Stimulated activated CD4-positive, alpha-beta T cell treated with anti-CD3 and anti-CD28 coated beads, Interleukin-2, amount 100 ng/mL, for 4 hours (primary cell): ENCODE measurements at regions not wholly inside any gene's neighbourhood (a gene's known extent, or its start where the extent isn't known, plus 50 kb on each side); places are given as distances from the start of the nearest gene placed in this dataset.
"Not testable (repeated sequence)": the region's sequence is repeated elsewhere in the genome, so short reads cannot be mapped to it uniquely, and the experiment has no call there.

ENCODE experiments used
- DNase-seq: peaks from one replicate; pipeline ENCODE4 v3.0.0-alpha.2; 2020; ENCODE audit warnings: low read depth

GRCh38 chr16:79864032-79864780 lies 263.7 kb upstream of the MAF start:
- DNase-seq: no peak

- DNase-seq: no peak
Measured at GRCh38 chr16:79863128-79864031, 262.8 kb upstream of the MAF start.

GRCh38 chr16:79862601-79863000 lies 262.1 kb upstream of the MAF start:
- DNase-seq: no peak

GRCh38 chr16:79856581-79856980 lies 256.0 kb upstream of the MAF start:
- no peak for DNase-seq

- no peak for DNase-seq
Measured at GRCh38 chr16:79850348-79850747, 249.8 kb upstream of the MAF start.

GRCh38 chr16:79849119-79849518 lies 248.6 kb upstream of the MAF start:
- DNase-seq: no peak

- no peak for DNase-seq
Measured at GRCh38 chr16:79848719-79849118, 248.2 kb upstream of the MAF start.

GRCh38 chr16:79847569-79847968 lies 247.0 kb upstream of the MAF start:
- DNase-seq: no peak

- no peak for DNase-seq
Measured at GRCh38 chr16:79847101-79847500, 246.6 kb upstream of the MAF start.

GRCh38 chr16:79845734-79846135 lies 245.2 kb upstream of the MAF start:
- no peak for DNase-seq

GRCh38 chr16:79845033-79845733 lies 244.6 kb upstream of the MAF start:
- no peak for DNase-seq

- DNase-seq: no peak
Measured at GRCh38 chr16:79844603-79845002, 244.1 kb upstream of the MAF start.

GRCh38 chr16:79843631-79844043 lies 243.1 kb upstream of the MAF start:
- DNase-seq: no peak

GRCh38 chr16:79843145-79843544 lies 242.6 kb upstream of the MAF start:
- no peak for DNase-seq

GRCh38 chr16:79842197-79842596 lies 241.7 kb upstream of the MAF start:
- no peak for DNase-seq

GRCh38 chr16:79839466-79840341 lies 239.2 kb upstream of the MAF start:
- no peak for DNase-seq

GRCh38 chr16:79838496-79839259 lies 238.1 kb upstream of the MAF start:
- DNase-seq: no peak

GRCh38 chr16:79836144-79836543 lies 235.6 kb upstream of the MAF start:
- DNase-seq: no peak

- no peak for DNase-seq
Measured at GRCh38 chr16:79835194-79835593, 234.7 kb upstream of the MAF start.

GRCh38 chr16:79834720-79835119 lies 234.2 kb upstream of the MAF start:
- no peak for DNase-seq

- not testable (repeated sequence) for DNase-seq
Measured at GRCh38 chr16:79834003-79834402, 233.5 kb upstream of the MAF start.
